Esophagus squamous epithelium (tissue), 5 donors: ENCODE measurements at regions not wholly inside any gene's neighbourhood (a gene's known extent, or its start where the extent isn't known, plus 50 kb on each side); places are given as distances from the start of the nearest gene placed in this dataset.

Experiments
- DNase-seq: peaks from one replicate; lab custom pipeline; 2025; lab: John Stamatoyannopoulos, UW
- H3K27ac ChIP-seq, 4 donors: fragments of 200-600 bp; sonication (generic); one replicate each; pipeline ENCODE4 v1.5.1; 2016 to 2019; ENCODE audit warnings: mild to moderate bottlenecking in 1 of 4
- H3K27me3 ChIP-seq, 4 donors: fragments of 200-600 bp; sonication (generic); 1 replicate in 3 of 4; 2 replicates in 1 of 4; pipeline versions ENCODE4 v1.5.1 to v1.6.0; 2017 to 2021; ENCODE audit warnings: antibody characterized with exemption in 1 of 4
- H3K36me3 ChIP-seq, 3 donors: fragments of 200-600 bp; sonication (generic); one replicate each; pipeline ENCODE4 v1.5.1; 2016 to 2019
- H3K4me1 ChIP-seq, 3 donors: fragments of 200-600 bp; sonication (generic); one replicate each; pipeline ENCODE4 v1.5.1; 2017 to 2019
- H3K4me3 ChIP-seq, 4 donors: fragments of 200-600 bp; sonication (generic); 1 replicate in 3 of 4; 2 replicates in 1 of 4; pipeline ENCODE4 v1.5.1; 2016 to 2019; ENCODE audit warnings: mild to moderate bottlenecking in 2 of 4, moderate library complexity in 1 of 4
- H3K9me3 ChIP-seq, 3 donors: fragments of 200-600 bp; sonication (generic); one replicate each; pipeline ENCODE4 v1.5.1; 2016 to 2019
- POLR2A ChIP-seq, 4 donors: fragments of 450-650 bp; IDR thresholded peaks; one replicate each; pipeline ENCODE4 v1.6.1; 2017; ENCODE audit warnings: antibody characterized with exemption in 4 of 4, mild to moderate bottlenecking in 4 of 4, moderate library complexity in 3 of 4
- WGBS, 2 donors: methylation state at CpG; one replicate each; pipeline ENCODE4 v1.1.5; 2018; 5-methylcytosine and 5-hydroxymethylcytosine counted together
- intact Hi-C: fragments of 100-400 bp; cut with DNase I; formaldehyde crosslinking; loops from one replicate; pipeline ENCODE4 v1.15.0; 2022
- TF ChIP-seq, protein P1 (sequence below), 6 experiments: fragments of 450-650 bp in 4 of 6; fragments of 200-600 bp in 2 of 6; sonication (generic) in 2 of 6; IDR thresholded peaks; one replicate each; pipeline ENCODE4 v1.5.1; 2016 to 2019; ENCODE audit warnings: antibody characterized with exemption in 6 of 6, mild to moderate bottlenecking in 4 of 6, moderate library complexity in 4 of 6
- donor health status: DM: yes; HTN: yes; CAD: no.

DNA sequence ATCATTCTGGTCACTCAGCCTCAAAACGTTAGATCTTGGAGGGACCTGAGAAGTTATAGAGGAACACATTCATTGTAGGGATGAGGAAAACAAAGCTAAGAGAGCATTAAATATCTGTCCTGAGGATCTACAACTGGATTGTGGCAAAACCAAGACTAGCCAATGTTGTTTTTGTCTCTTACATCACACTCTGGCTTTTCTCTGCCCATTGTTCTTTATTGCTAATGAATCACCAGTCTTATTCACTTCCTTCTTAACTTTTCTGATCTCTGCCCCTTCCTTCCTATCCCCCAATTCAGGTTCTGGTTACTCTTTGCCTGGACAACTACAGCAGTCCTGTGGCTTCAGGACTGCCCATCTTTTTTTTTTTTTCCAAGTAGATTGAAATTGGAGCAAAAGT, 57.0 kb upstream of the PREP start:
- Histone ChIP-seq H3K36me3 (no peaks in the 10 kb centered on the region), H3K4me3 (no peak overlapping the region), H3K9me3 (no peaks in the 10 kb centered on the region), H3K27me3 (no peaks in the 10 kb centered on the region), H3K4me1 (peaks cover 0 to 7% (median 6%) of the 10 kb centered on the region in 3 donors), H3K27ac (peak overlapping the region in 2 of 4 donors; percentile 49 to 70)
- TF ChIP-seq, protein P1, sequence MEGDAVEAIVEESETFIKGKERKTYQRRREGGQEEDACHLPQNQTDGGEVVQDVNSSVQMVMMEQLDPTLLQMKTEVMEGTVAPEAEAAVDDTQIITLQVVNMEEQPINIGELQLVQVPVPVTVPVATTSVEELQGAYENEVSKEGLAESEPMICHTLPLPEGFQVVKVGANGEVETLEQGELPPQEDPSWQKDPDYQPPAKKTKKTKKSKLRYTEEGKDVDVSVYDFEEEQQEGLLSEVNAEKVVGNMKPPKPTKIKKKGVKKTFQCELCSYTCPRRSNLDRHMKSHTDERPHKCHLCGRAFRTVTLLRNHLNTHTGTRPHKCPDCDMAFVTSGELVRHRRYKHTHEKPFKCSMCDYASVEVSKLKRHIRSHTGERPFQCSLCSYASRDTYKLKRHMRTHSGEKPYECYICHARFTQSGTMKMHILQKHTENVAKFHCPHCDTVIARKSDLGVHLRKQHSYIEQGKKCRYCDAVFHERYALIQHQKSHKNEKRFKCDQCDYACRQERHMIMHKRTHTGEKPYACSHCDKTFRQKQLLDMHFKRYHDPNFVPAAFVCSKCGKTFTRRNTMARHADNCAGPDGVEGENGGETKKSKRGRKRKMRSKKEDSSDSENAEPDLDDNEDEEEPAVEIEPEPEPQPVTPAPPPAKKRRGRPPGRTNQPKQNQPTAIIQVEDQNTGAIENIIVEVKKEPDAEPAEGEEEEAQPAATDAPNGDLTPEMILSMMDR (IDR thresholded peaks at IDR 0.05) = no peak
- TF ChIP-seq POLR2A (IDR thresholded peaks at IDR 0.05) = no peak
- DNase-seq = no peak
- 38 to 47% methylated on average over 1 of the region's 1 CpG for WGBS, 2 donors
- intact Hi-C loops = no loop called here

DNA sequence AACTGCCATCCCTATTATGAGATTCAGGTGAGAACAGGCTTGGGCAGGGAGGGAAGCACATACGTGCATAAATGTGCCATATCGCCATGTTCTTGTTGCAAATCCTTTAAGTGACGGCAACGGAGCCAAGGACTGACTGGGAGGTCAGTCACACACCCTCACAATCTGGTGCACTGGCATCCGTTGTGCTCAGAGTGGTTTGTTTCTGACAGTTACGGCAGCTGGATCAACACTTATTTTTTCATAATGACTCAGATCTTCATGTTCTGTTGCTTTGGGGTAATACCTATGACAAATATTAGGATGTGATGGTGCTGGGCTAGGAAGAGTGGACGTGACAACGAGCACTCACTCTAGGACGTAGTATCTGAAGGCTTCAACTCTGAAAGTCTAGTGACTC, 56.2 kb upstream of the PREP start:
- TF ChIP-seq, protein P1 (IDR thresholded peaks at IDR 0.05) = no peak
- peak in 1 of 4 donors; percentile 25 for TF ChIP-seq POLR2A (IDR thresholded peaks at IDR 0.05)
- 51 to 63% methylated on average over 9 of the region's 9 CpGs for WGBS, 2 donors
- peak overlapping the region in 2 of 4 donors; percentile 49 to 70 for H3K27ac ChIP-seq
- no peak for DNase-seq
- intact Hi-C loops = no loop called here
- no peak overlapping the region for H3K4me3 ChIP-seq
- no peaks in the 10 kb centered on the region for H3K36me3 ChIP-seq
- H3K9me3 ChIP-seq = no peaks in the 10 kb centered on the region
- peaks cover 0 to 7% (median 6%) of the 10 kb centered on the region in 3 donors for H3K4me1 ChIP-seq
- no peaks in the 10 kb centered on the region for H3K27me3 ChIP-seq

DNA sequence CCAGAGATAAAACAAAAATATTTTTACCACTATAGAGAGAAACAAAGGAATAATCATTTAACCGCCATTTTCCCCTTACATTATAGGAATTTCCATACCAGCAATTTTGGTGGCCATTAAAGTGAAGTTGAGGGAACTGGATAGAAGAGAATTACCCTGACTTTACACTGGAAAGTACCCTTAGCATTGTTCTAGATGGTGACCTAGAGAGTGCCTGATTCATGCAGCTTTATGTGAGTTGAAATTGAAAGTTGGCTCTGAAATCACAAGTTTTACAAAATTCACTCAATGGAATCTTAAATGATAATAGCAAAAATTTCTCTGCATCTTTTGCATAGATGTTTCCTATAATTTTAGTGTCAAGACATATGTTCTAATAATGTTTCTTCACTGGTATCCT, 55.7 kb upstream of the PREP start:
- 87 to 89% methylated on average over 1 of the region's 1 CpG for WGBS, 2 donors
- Histone ChIP-seq H3K36me3 (no peaks in the 10 kb centered on the region), H3K27me3 (no peaks in the 10 kb centered on the region), H3K4me1 (peaks cover 0 to 7% (median 6%) of the 10 kb centered on the region in 3 donors), H3K4me3 (no peak overlapping the region), H3K27ac (peak overlapping the region in 1 of 4 donors; percentile 70), H3K9me3 (no peaks in the 10 kb centered on the region)
- intact Hi-C loops = no loop called here
- DNase-seq = no peak
- TF ChIP-seq, protein P1 (IDR thresholded peaks at IDR 0.05) = no peak
- no peak for TF ChIP-seq POLR2A (IDR thresholded peaks at IDR 0.05)

DNA sequence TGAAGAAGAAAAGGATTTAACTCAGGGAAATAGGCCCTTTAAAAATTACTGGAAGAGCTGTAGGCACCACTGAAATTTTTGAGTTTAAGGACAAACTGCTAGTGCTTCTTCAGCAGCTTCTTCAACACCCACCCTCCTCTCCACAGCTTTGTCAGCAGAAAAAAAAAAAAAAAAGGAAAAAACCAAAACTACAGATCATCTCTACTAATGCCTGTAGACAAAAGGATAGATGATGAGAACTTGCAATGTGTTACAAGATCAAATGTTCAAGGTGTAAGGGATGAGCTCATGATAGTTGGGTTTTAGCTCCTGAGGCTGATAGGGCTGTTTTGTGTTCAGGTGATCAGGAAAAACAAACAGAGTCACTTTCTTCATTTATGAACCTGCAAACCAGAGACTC, 55.2 kb upstream of the PREP start:
- Histone ChIP-seq H3K27ac (peak overlapping the region in 1 of 4 donors; percentile 70), H3K36me3 (no peaks in the 10 kb centered on the region), H3K9me3 (no peaks in the 10 kb centered on the region), H3K4me3 (no peak overlapping the region), H3K27me3 (no peaks in the 10 kb centered on the region), H3K4me1 (peaks cover 0 to 7% (median 6%) of the 10 kb centered on the region in 3 donors)
- intact Hi-C loops = no loop called here
- TF ChIP-seq, protein P1 (IDR thresholded peaks at IDR 0.05) = no peak
- no peak for TF ChIP-seq POLR2A (IDR thresholded peaks at IDR 0.05)
- no peak for DNase-seq

DNA sequence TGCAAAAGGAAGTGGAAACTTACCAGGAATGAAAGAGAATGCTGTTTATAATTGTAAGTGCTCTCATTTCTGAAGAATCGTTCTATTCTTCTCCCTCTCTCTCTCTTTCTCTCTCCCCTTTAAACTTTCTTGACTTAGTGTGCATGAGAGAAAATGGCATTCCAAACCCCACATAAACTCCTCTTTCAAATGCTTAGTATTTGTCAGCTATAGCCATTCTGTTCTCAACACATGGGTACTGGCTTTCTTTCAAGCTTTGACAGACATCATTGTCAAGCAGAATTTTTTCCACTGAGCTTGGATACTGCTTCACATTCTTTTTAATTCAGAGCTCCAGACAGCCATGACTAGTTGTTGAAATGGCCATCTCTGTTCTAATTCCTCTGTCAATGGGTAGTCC, 51.1 kb upstream of the PREP start:
- Histone ChIP-seq H3K9me3 (no peaks in the 10 kb centered on the region), H3K27me3 (no peaks in the 10 kb centered on the region), H3K4me3 (peak overlapping the region in 1 of 4 donors; percentile 13), H3K36me3 (no peaks in the 10 kb centered on the region), H3K27ac (peak overlapping the region in 1 of 4 donors; percentile 46), H3K4me1 (no peaks in the 10 kb centered on the region)
- no peak for DNase-seq
- TF ChIP-seq, protein P1 (IDR thresholded peaks at IDR 0.05) = no peak
- no peak for TF ChIP-seq POLR2A (IDR thresholded peaks at IDR 0.05)
- intact Hi-C loops = no loop called here
- 38 to 42% methylated on average over 1 of the region's 1 CpG for WGBS, 2 donors
